D721Med (cell line): ENCODE measurements at regions not wholly inside any gene's neighbourhood (a gene's known extent, or its start where the extent isn't known, plus 50 kb on each side); places are given as distances from the start of the nearest gene placed in this dataset.
"Not testable (repeated sequence)": the region's sequence is repeated elsewhere in the genome, so short reads cannot be mapped to it uniquely, and the experiment has no call there.

Experiments used
- DNase-seq: peaks from one replicate; pipeline ENCODE4 v3.0.0; 2011; ENCODE audit warnings: low spot score; ENCODE audit not compliant: insufficient read length
- FAIRE-seq: peaks from 2 replicates; lab custom pipeline; 2011; peaks lifted over from hg19 to GRCh38; lab: Jason Lieb, UNC
- TF ChIP-seq, protein P1 (sequence below): IDR thresholded peaks from 2 replicates; pipeline ENCODE4 v1.5.1; 2012; ENCODE audit warnings: mild to moderate bottlenecking, control low read depth; ENCODE audit not compliant: insufficient read depth; ENCODE audit errors: missing control alignments

GRCh38 chr10:123355748-123356481, 201.7 kb downstream of the BUB3 start:
- DNase-seq (no peak), FAIRE-seq (no peak)
- TF ChIP-seq, protein P1, sequence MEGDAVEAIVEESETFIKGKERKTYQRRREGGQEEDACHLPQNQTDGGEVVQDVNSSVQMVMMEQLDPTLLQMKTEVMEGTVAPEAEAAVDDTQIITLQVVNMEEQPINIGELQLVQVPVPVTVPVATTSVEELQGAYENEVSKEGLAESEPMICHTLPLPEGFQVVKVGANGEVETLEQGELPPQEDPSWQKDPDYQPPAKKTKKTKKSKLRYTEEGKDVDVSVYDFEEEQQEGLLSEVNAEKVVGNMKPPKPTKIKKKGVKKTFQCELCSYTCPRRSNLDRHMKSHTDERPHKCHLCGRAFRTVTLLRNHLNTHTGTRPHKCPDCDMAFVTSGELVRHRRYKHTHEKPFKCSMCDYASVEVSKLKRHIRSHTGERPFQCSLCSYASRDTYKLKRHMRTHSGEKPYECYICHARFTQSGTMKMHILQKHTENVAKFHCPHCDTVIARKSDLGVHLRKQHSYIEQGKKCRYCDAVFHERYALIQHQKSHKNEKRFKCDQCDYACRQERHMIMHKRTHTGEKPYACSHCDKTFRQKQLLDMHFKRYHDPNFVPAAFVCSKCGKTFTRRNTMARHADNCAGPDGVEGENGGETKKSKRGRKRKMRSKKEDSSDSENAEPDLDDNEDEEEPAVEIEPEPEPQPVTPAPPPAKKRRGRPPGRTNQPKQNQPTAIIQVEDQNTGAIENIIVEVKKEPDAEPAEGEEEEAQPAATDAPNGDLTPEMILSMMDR = no peak

- no peak for DNase-seq
- FAIRE-seq = no peak
- TF ChIP-seq, protein P1 = no peak
These were observed 202.6 kb downstream of the BUB3 start for GRCh38 chr10:123356799-123357198.

DNA sequence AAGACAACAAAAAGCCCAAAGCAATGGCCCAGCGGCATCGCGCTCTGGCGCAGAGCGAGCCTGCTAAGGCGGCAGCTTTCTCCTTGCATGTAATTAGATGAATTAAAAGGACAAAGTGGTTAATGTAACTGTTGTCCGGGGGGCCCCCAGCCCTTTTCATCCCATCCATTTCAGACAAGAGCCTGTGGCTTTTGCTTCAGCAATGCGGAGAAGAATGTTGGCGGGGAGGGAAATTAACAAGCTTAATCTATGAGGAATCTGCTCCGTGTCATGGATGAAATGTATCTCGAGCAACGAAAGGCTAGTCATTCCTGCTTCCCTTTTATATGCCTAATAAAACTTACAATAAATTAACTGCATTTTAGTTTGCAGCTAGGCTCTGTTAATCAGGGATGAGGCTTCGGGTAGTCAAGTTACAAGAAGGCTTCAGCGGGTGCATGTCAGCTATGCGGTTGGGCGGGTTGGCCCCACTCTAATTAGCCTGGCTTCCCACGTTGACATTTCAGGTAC, 203.3 kb downstream of the BUB3 start:
- FAIRE-seq = no peak
- DNase-seq = no peak
- TF ChIP-seq, protein P1 = no peak

DNA sequence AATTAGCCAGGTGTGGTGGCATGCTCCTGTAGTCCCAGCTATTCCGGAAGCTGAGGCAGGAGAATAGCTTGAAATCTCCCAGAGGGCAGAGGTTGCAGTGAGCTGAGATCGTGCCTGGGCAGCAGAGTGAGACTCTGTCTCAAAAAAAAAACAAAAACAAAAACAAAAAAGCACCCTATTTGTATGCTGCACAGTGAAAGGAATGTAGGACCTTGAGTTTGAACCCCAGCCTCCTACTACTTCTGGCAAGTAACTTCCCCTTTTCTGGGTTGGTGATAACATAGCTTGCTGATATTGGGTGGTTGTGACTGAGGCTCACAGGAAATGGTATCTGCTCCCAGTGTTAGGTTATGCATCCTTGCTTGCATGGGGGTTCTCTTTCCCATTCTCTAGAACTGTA, 205.3 kb downstream of the BUB3 start:
- TF ChIP-seq, protein P1 = no peak
- DNase-seq (no peak), FAIRE-seq (no peak)

DNA sequence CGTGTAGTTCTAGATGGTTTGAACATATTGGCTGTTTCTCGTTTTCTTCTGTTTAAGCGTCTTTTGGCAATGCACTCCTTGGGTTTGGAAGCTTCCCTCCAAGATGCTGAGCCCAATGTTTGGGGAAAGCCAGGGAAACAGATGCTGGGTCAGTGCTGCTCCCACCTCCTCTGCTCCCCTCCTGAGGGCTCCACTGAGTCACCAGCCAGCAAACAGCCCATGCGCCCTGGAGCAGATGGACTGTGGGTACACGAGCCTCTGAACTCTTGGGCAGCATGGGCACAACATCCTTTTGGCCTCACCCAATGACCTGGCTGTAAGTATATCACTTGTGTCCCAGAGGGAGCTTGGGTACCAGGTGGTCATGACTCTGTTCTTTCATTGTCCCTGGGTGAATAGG, 207.6 kb downstream of the BUB3 start:
- DNase-seq (no peak), FAIRE-seq (no peak)
- TF ChIP-seq, protein P1 = no peak

DNA sequence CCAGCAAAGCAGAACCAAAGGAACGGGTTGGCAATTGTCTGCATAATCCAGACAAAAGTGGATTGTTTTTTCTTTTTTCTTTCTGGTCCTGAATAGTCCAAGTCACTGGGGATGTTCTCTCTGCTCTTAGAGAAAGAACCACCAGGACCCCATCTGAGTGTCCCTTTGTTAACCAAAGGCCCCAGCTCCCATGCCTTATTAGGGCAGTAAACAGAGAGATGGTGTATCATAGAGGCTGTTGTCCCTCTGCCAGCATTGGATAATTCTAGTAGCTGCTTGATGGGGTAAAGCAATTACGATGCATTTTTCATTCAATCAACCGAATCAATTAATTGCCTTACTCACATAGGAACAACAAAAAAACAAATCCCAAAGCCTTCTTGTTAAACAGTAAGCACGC, 213.0 kb downstream of the BUB3 start:
- no peak for FAIRE-seq

GRCh38 chr10:123371626-123372025, 217.4 kb downstream of the BUB3 start:
- FAIRE-seq, DNase-seq: not testable (repeated sequence)

More for the DNA sequence above, 213.0 kb downstream of the BUB3 start:
- TF ChIP-seq, protein P1 = no peak
- DNase-seq = no peak
